ENCODE measurements at regions not wholly inside any gene's neighbourhood (a gene's known extent, or its start where the extent isn't known, plus 50 kb on each side); places are given as distances from the start of the nearest gene placed in this dataset.

GRCh38 chr7:13042605-13043236, 355.3 kb downstream of the ARL4A start:
- Histone ChIP-seq H3K27me3 (ENCODE audit: insufficient read depth in 3 of 3, low read length in 2 of 3) (no peaks in the 10 kb centered on the region), H3K9me3 (no peaks in the 10 kb centered on the region), H3K36me3 (ENCODE audit: insufficient read depth in 1 of 2, low read depth in 1 of 2) (no peaks in the 10 kb centered on the region), H3K4me1 (no peaks in the 10 kb centered on the region), H3K4me3 (no peak overlapping the region), H3K27ac (no peak overlapping the region)
- DNase-seq (no peak), ATAC-seq (no peak)
- TF ChIP-seq, protein P1, sequence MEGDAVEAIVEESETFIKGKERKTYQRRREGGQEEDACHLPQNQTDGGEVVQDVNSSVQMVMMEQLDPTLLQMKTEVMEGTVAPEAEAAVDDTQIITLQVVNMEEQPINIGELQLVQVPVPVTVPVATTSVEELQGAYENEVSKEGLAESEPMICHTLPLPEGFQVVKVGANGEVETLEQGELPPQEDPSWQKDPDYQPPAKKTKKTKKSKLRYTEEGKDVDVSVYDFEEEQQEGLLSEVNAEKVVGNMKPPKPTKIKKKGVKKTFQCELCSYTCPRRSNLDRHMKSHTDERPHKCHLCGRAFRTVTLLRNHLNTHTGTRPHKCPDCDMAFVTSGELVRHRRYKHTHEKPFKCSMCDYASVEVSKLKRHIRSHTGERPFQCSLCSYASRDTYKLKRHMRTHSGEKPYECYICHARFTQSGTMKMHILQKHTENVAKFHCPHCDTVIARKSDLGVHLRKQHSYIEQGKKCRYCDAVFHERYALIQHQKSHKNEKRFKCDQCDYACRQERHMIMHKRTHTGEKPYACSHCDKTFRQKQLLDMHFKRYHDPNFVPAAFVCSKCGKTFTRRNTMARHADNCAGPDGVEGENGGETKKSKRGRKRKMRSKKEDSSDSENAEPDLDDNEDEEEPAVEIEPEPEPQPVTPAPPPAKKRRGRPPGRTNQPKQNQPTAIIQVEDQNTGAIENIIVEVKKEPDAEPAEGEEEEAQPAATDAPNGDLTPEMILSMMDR (IDR thresholded peaks at IDR 0.05): no peak
- intact Hi-C loops (cut with DNase I): no loop called here

GRCh38 chr7:13044309-13044708, 356.9 kb downstream of the ARL4A start:
- no peak for ATAC-seq
- H3K4me1 ChIP-seq: no peaks in the 10 kb centered on the region

GRCh38 chr7:13047061-13047460, 359.6 kb downstream of the ARL4A start:
- Histone ChIP-seq H3K9me3 (no peaks in the 10 kb centered on the region), H3K36me3 (ENCODE audit: insufficient read depth in 1 of 2, low read depth in 1 of 2) (no peaks in the 10 kb centered on the region), H3K27ac (no peak overlapping the region), H3K4me1 (no peaks in the 10 kb centered on the region), H3K4me3 (no peak overlapping the region), H3K27me3 (ENCODE audit: insufficient read depth in 3 of 3, low read length in 2 of 3) (no peaks in the 10 kb centered on the region)
- ATAC-seq (no peak), DNase-seq (no peak)
- WGBS, 3 donors: 84 to 87% (median 86%) methylated on average over 4 of the region's 4 CpGs
- TF ChIP-seq, protein P1 (IDR thresholded peaks at IDR 0.05): no peak
- intact Hi-C loops (cut with DNase I): no loop called here

More at GRCh38 chr7:13044309-13044708, 356.9 kb downstream of the ARL4A start:
- WGBS, 3 donors: 48 to 63% (median 62%) methylated on average over 2 of the region's 2 CpGs
- no peak for DNase-seq
- Histone ChIP-seq H3K27ac (no peak overlapping the region), H3K9me3 (no peaks in the 10 kb centered on the region), H3K36me3 (ENCODE audit: insufficient read depth in 1 of 2, low read depth in 1 of 2) (no peaks in the 10 kb centered on the region), H3K27me3 (ENCODE audit: insufficient read depth in 3 of 3, low read length in 2 of 3) (no peaks in the 10 kb centered on the region), H3K4me3 (no peak overlapping the region)
- TF ChIP-seq, protein P1 (IDR thresholded peaks at IDR 0.05): no peak
- intact Hi-C loops (cut with DNase I): no loop called here

GRCh38 chr7:13049946-13050345, 362.5 kb downstream of the ARL4A start:
- H3K9me3 ChIP-seq: no peaks in the 10 kb centered on the region
- WGBS, 3 donors: 57 to 68% (median 60%) methylated on average over 3 of the region's 3 CpGs
- intact Hi-C loops (cut with DNase I): no loop called here
- no peaks in the 10 kb centered on the region for H3K36me3 ChIP-seq (ENCODE audit: insufficient read depth in 1 of 2, low read depth in 1 of 2)
- no peak overlapping the region for H3K4me3 ChIP-seq
- no peak overlapping the region for H3K27ac ChIP-seq
- ATAC-seq (no peak), DNase-seq (no peak)
- TF ChIP-seq, protein P1 (IDR thresholded peaks at IDR 0.05): no peak
- H3K27me3 ChIP-seq (ENCODE audit: insufficient read depth in 3 of 3, low read length in 2 of 3): no peaks in the 10 kb centered on the region
- H3K4me1 ChIP-seq: no peaks in the 10 kb centered on the region

DNA sequence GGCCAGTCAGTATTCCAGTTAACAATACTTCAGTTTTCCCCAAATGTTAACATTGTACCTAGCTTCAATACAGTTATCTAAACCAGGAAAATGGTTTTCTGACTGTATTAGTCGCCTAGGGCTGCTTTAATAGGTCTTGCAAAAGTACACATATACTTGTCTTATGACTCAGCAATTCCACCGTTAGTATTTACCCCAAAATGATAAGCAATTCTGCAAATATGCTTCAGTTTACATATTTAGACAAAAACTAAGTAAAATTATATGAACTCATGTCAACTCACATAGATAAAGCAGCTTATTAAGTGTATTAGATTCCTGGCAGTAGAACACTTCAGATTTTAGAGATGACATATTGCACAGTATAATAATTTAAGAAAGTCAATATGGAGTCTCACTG, 363.3 kb downstream of the ARL4A start:
- Histone ChIP-seq H3K9me3 (no peaks in the 10 kb centered on the region), H3K4me3 (no peak overlapping the region), H3K4me1 (no peaks in the 10 kb centered on the region), H3K27ac (no peak overlapping the region), H3K36me3 (ENCODE audit: insufficient read depth in 1 of 2, low read depth in 1 of 2) (no peaks in the 10 kb centered on the region), H3K27me3 (ENCODE audit: insufficient read depth in 3 of 3, low read length in 2 of 3) (no peaks in the 10 kb centered on the region)
- ATAC-seq (no peak), DNase-seq (no peak)
- WGBS, 3 donors: 82 to 92% (median 84%) methylated on average over 2 of the region's 2 CpGs
- intact Hi-C loops (cut with DNase I): no loop called here
- TF ChIP-seq, protein P1 (IDR thresholded peaks at IDR 0.05): no peak

All from psoas muscle (tissue), 7 donors.